ENCODE measurements at regions not wholly inside any gene's neighbourhood (a gene's known extent, or its start where the extent isn't known, plus 50 kb on each side); places are given as distances from the start of the nearest gene placed in this dataset.

- DNase-seq (ENCODE audit: low read depth), result no peak
These were observed 52.9 kb upstream of the FGGY start for GRCh38 chr1:59243978-59244377.

DNA sequence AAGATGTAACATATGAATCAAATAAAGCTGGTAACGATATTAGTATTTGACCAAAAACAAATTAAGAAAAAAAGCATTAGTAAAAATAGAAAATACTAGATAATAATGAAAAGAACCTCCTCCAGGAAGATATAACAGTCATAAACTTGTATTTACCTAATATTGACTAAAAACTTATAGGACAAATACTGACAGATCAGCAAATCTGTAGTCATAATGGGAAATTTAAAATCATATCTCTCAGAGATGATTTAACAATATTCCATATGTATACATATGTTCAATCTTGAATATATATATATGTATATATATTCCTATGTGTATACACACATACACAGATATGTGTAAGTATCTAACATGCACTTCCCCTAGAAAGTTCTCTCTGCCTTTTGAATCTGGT, 52.0 kb upstream of the FGGY start:
- no peak for DNase-seq (ENCODE audit: low read depth)

Data from stimulated activated CD8-positive, alpha-beta memory T cell treated with anti-CD3 and anti-CD28 coated beads, Interleukin-4, amount 100 ng/mL, for 24 hours (primary cell).